Naive thymus-derived CD8-positive, alpha-beta T cell (primary cell): ENCODE measurements at regions not wholly inside any gene's neighbourhood (a gene's known extent, or its start where the extent isn't known, plus 50 kb on each side); places are given as distances from the start of the nearest gene placed in this dataset.

Experiments used
- ATAC-seq, 2 donors: fragments of 150-1000 bp; cut with Tn5 transposase in 1 of 2; sonication (Bioruptor Pico), chemical (Tn5 transposase) in 1 of 2; 1 replicate in 1 of 2; 2 replicates in 1 of 2; pipeline ENCODE4 v1.10.0; 2021; ENCODE audit warnings: mild to moderate bottlenecking in 2 of 2, moderate library complexity in 2 of 2
- POLR2A ChIA-PET: fragments of 350-600 bp; sonication (Branson Sonifier 250); formaldehyde crosslinking; loops from one replicate; lab custom pipeline; 2021; ENCODE audit warnings: antibody characterized with exemption; lab: Charles Lee
- DNase-seq, 10 donors: peaks; one replicate each; pipeline versions ENCODE4 v3.0.0 to v3.0.0-alpha.2; 2020 to 2022
- H3K27ac Mint-ChIP-seq, 10 donors: one replicate each; pipeline ENCODE4 v1.8.0; 2020 to 2022; ENCODE audit warnings: mild to moderate bottlenecking in 10 of 10, mixed read lengths in 10 of 10, moderate library complexity in 4 of 10, inconsistent platforms in 1 of 10
- H3K27me3 Mint-ChIP-seq, 5 donors: one replicate each; pipeline ENCODE4 v1.8.0; 2021 to 2022; ENCODE audit warnings: mixed read lengths in 5 of 5
- H3K36me3 Mint-ChIP-seq, 3 donors: one replicate each; pipeline ENCODE4 v1.8.0; 2020 to 2022; ENCODE audit warnings: mixed read lengths in 3 of 3, mild to moderate bottlenecking in 2 of 3, inconsistent platforms in 1 of 3
- H3K4me1 Mint-ChIP-seq, 4 donors: one replicate each; pipeline ENCODE4 v1.8.0; 2021 to 2022; ENCODE audit warnings: mixed read lengths in 4 of 4
- H3K4me3 Mint-ChIP-seq, 10 donors: one replicate each; pipeline ENCODE4 v1.8.0; 2020 to 2022; ENCODE audit warnings: mild to moderate bottlenecking in 10 of 10, mixed read lengths in 10 of 10, moderate library complexity in 6 of 10, inconsistent platforms in 1 of 10
- H3K9me3 Mint-ChIP-seq, 9 donors: one replicate each; pipeline ENCODE4 v1.8.0; 2020 to 2022; ENCODE audit warnings: mixed read lengths in 9 of 9, mild to moderate bottlenecking in 3 of 9, inconsistent platforms in 1 of 9, moderate library complexity in 1 of 9

GRCh38 chr6:4405621-4406212 lies 270.3 kb upstream of the ECI2 start:
- peaks cover 0 to 27% (median 0%) of the 10 kb centered on the region in 3 donors for H3K36me3 Mint-ChIP-seq
- ATAC-seq, result no peak
- peaks cover 0 to 22% (median under 1%) of the 10 kb centered on the region in 4 donors for H3K4me1 Mint-ChIP-seq
- H3K4me3 Mint-ChIP-seq, result no peak overlapping the region
- DNase-seq, result no peak
- H3K27me3 Mint-ChIP-seq, result peaks cover 4 to 45% (median 21%) of the 10 kb centered on the region in 5 donors
- H3K27ac Mint-ChIP-seq, result no peak overlapping the region
- POLR2A ChIA-PET, result no interaction called here
- peaks cover 0 to 28% (median 8%) of the 10 kb centered on the region in 9 donors for H3K9me3 Mint-ChIP-seq

GRCh38 chr6:4404415-4404814 lies 269.0 kb upstream of the ECI2 start:
- Mint-ChIP-seq H3K27me3 (peaks cover 4 to 50% (median 21%) of the 10 kb centered on the region in 5 donors), H3K36me3 (peaks cover 0 to 27% (median 0%) of the 10 kb centered on the region in 3 donors), H3K4me1 (peaks cover 0 to 16% (median under 1%) of the 10 kb centered on the region in 4 donors), H3K4me3 (no peak overlapping the region), H3K9me3 (peaks cover 0 to 28% (median 8%) of the 10 kb centered on the region in 9 donors), H3K27ac (no peak overlapping the region)
- POLR2A ChIA-PET, result no interaction called here
- ATAC-seq (no peak), DNase-seq (no peak)

- H3K27ac Mint-ChIP-seq, result no peak overlapping the region
- POLR2A ChIA-PET, result no interaction called here
- peaks cover 0 to 15% (median under 1%) of the 10 kb centered on the region in 4 donors for H3K4me1 Mint-ChIP-seq
Measured at GRCh38 chr6:4403828-4404227, 268.5 kb upstream of the ECI2 start.

DNA sequence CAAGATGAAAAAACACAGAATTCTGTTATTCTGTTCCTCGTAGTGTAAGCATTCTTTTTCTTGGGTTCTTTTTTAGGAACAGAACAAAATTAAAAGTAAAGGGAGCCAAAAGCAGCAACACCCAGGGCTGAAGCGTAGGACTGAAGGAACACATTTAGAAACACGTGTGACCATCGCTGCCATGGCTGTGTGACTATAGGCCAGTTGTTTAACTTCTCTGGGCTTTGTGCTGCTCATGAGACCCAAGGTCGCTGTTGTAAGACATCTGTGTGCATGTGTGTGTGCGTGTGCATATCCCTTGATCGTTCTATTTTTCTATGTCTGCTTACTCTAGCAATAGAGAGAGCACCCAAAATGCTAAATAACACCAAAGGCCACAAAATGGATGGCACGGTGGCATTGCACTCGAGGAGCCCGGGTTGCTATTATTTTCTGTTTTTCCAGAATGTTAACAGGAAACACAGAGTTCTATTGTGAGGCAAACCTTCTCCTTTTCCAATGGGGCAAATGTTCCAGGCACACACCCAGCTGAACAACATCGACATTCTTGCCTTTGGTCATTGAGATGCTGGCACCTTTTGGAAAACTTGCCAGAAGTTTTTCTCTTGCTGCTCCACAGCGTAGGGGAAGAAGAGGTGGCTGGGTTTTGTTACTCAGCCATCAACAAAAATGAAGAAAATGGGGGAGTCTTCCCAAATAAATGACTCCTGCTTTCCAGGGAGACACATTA lies 267.8 kb upstream of the ECI2 start:
- POLR2A ChIA-PET, result no interaction called here
- no peak overlapping the region for H3K27ac Mint-ChIP-seq

More at GRCh38 chr6:4403828-4404227, 268.5 kb upstream of the ECI2 start:
- Mint-ChIP-seq H3K36me3 (peaks cover 0 to 27% (median 0%) of the 10 kb centered on the region in 3 donors), H3K4me3 (no peak overlapping the region), H3K9me3 (peaks cover 0 to 25% (median 8%) of the 10 kb centered on the region in 9 donors), H3K27me3 (peaks cover 4 to 50% (median 21%) of the 10 kb centered on the region in 5 donors)
- ATAC-seq (no peak), DNase-seq (no peak)

DNA sequence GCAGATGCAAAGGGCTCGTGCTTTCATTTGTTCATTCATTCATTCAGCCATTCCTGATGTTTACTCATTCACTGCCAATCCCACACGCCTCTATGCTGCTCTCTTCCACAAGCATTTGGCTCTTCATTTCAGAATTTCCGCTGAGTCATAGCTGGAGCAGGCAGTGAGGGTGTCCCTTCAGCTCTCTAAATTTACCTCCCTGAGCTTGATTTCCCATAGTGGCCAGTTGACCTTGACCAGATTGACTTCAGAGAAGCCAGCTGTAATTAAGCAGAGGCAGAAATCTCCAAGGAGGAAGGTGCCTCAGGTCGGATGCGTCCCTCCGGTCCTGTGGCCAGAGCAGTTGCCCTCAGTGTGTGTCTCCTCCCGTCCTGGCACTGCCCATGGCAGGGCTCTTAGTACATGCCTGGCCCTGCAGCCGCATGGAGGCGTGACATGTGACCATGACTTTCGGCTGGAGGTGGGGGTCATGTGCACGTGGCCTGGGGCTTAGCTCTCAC lies 267.2 kb upstream of the ECI2 start:
- Mint-ChIP-seq H3K4me1 (peaks cover 0 to 3% (median 0%) of the 10 kb centered on the region in 4 donors), H3K27ac (no peak overlapping the region), H3K9me3 (peaks cover 0 to 13% (median 2%) of the 10 kb centered on the region in 9 donors), H3K27me3 (peaks cover 4 to 41% (median 22%) of the 10 kb centered on the region in 5 donors), H3K36me3 (peaks cover 0 to 14% (median 0%) of the 10 kb centered on the region in 3 donors), H3K4me3 (no peak overlapping the region)
- POLR2A ChIA-PET, result no interaction called here
- ATAC-seq (no peak), DNase-seq (no peak)

More for the DNA sequence above, 267.8 kb upstream of the ECI2 start:
- ATAC-seq (no peak), DNase-seq (no peak)
- H3K27me3 Mint-ChIP-seq, result peaks cover 4 to 44% (median 21%) of the 10 kb centered on the region in 5 donors
- H3K9me3 Mint-ChIP-seq, result peaks cover 0 to 19% (median 3%) of the 10 kb centered on the region in 9 donors
- H3K4me1 Mint-ChIP-seq, result peaks cover 0 to 10% (median under 1%) of the 10 kb centered on the region in 4 donors
- H3K4me3 Mint-ChIP-seq, result no peak overlapping the region
- peaks cover 0 to 20% (median 0%) of the 10 kb centered on the region in 3 donors for H3K36me3 Mint-ChIP-seq

GRCh38 chr6:4401408-4402368 lies 266.3 kb upstream of the ECI2 start:
- peaks cover 0 to 5% (median 0%) of the 10 kb centered on the region in 3 donors for H3K36me3 Mint-ChIP-seq
- peaks cover 3 to 34% (median 24%) of the 10 kb centered on the region in 5 donors for H3K27me3 Mint-ChIP-seq
- DNase-seq (no peak), ATAC-seq (no peak)
- H3K27ac Mint-ChIP-seq, result peak overlapping the region in 1 of 10 donors; percentile 7
- H3K9me3 Mint-ChIP-seq, result peaks cover 0 to 5% (median 0%) of the 10 kb centered on the region in 9 donors
- POLR2A ChIA-PET, result no interaction called here
- H3K4me3 Mint-ChIP-seq, result no peak overlapping the region
- no peaks in the 10 kb centered on the region for H3K4me1 Mint-ChIP-seq

- Mint-ChIP-seq H3K27me3 (peaks cover 6 to 39% (median 19%) of the 10 kb centered on the region in 5 donors), H3K9me3 (no peaks in the 10 kb centered on the region), H3K4me1 (no peaks in the 10 kb centered on the region), H3K4me3 (no peak overlapping the region), H3K36me3 (no peaks in the 10 kb centered on the region), H3K27ac (no peak overlapping the region)
- no peak for DNase-seq
- POLR2A ChIA-PET, result no interaction called here
- ATAC-seq, result no peak
Measured at GRCh38 chr6:4399656-4400055, 264.3 kb upstream of the ECI2 start.

- H3K27me3 Mint-ChIP-seq, result peaks cover 7 to 44% (median 17%) of the 10 kb centered on the region in 5 donors
- DNase-seq, result no peak
- POLR2A ChIA-PET, result no interaction called here
- H3K4me3 Mint-ChIP-seq, result no peak overlapping the region
- no peak overlapping the region for H3K27ac Mint-ChIP-seq
- H3K9me3 Mint-ChIP-seq, result no peaks in the 10 kb centered on the region
- H3K4me1 Mint-ChIP-seq, result no peaks in the 10 kb centered on the region
- H3K36me3 Mint-ChIP-seq, result no peaks in the 10 kb centered on the region
- no peak for ATAC-seq
Measured at GRCh38 chr6:4398791-4399190, 263.4 kb upstream of the ECI2 start.

- ATAC-seq (no peak), DNase-seq (no peak)
- Mint-ChIP-seq H3K36me3 (no peaks in the 10 kb centered on the region), H3K27me3 (peaks cover 10 to 38% (median 14%) of the 10 kb centered on the region in 5 donors), H3K4me3 (no peak overlapping the region), H3K9me3 (no peaks in the 10 kb centered on the region), H3K4me1 (no peaks in the 10 kb centered on the region), H3K27ac (no peak overlapping the region)
- POLR2A ChIA-PET, result no interaction called here
Measured at GRCh38 chr6:4397307-4397706, 261.9 kb upstream of the ECI2 start.

DNA sequence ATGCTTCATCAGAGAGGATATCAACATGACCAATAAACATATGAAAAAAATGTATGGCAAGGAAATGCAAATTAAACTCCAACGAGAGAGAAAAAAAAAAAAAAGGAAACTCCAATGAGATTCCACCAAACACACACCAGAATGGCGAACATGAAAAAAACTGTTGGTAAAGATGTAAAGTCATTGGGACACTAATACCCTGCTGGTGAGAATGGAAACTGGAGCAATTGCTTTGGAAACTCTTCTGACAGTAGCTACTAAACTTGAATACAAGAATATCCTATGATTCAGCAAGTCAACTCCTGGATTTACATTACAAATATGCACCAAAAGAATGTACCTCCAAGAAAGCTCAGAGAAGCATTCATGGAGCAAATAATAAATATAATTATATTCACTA lies 260.7 kb upstream of the ECI2 start:
- no peaks in the 10 kb centered on the region for H3K36me3 Mint-ChIP-seq
- ATAC-seq (no peak), DNase-seq (no peak)
- POLR2A ChIA-PET, result no interaction called here
- peaks cover 7 to 28% (median 15%) of the 10 kb centered on the region in 5 donors for H3K27me3 Mint-ChIP-seq
- H3K9me3 Mint-ChIP-seq, result no peaks in the 10 kb centered on the region
- H3K27ac Mint-ChIP-seq, result no peak overlapping the region
- H3K4me3 Mint-ChIP-seq, result no peak overlapping the region
- no peaks in the 10 kb centered on the region for H3K4me1 Mint-ChIP-seq

- H3K27ac Mint-ChIP-seq, result no peak overlapping the region
- H3K4me1 Mint-ChIP-seq, result no peaks in the 10 kb centered on the region
- no peak for ATAC-seq
- H3K36me3 Mint-ChIP-seq, result no peaks in the 10 kb centered on the region
- H3K27me3 Mint-ChIP-seq, result peaks cover 7 to 21% (median 16%) of the 10 kb centered on the region in 5 donors
- DNase-seq, result no peak
- no peaks in the 10 kb centered on the region for H3K9me3 Mint-ChIP-seq
- POLR2A ChIA-PET, result no interaction called here
- no peak overlapping the region for H3K4me3 Mint-ChIP-seq
Measured at GRCh38 chr6:4395386-4395785, 260.0 kb upstream of the ECI2 start.

DNA sequence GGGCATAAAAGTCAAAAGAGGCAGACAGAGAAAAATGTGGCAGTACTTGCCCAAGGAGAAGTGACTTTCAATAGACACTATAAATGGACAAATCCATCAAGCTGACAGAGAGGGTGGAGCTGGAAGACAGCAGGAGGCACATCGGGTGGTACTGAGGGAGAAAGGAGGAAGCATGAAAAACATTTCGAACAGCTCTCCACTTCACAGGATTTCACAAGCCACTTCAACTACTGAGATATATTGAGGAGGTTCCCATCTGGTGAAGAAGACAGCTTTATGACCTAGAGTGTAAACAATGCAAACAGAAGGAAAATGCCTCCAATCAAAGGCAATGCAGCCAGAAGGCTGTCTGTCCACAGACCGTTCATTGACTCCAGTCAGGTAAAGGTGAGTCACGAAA lies 259.4 kb upstream of the ECI2 start:
- H3K27me3 Mint-ChIP-seq, result peaks cover 7 to 21% (median 16%) of the 10 kb centered on the region in 5 donors
- POLR2A ChIA-PET, result no interaction called here
- no peak overlapping the region for H3K27ac Mint-ChIP-seq
- no peaks in the 10 kb centered on the region for H3K36me3 Mint-ChIP-seq
- DNase-seq (no peak), ATAC-seq (no peak)
- no peak overlapping the region for H3K4me3 Mint-ChIP-seq
- H3K4me1 Mint-ChIP-seq, result no peaks in the 10 kb centered on the region
- H3K9me3 Mint-ChIP-seq, result no peaks in the 10 kb centered on the region
